ENCODE measurements at regions not wholly inside any gene's neighbourhood (a gene's known extent, or its start where the extent isn't known, plus 50 kb on each side); places are given as distances from the start of the nearest gene placed in this dataset.
"Not testable (repeated sequence)": the region's sequence is repeated elsewhere in the genome, so short reads cannot be mapped to it uniquely, and the experiment has no call there.

DNA sequence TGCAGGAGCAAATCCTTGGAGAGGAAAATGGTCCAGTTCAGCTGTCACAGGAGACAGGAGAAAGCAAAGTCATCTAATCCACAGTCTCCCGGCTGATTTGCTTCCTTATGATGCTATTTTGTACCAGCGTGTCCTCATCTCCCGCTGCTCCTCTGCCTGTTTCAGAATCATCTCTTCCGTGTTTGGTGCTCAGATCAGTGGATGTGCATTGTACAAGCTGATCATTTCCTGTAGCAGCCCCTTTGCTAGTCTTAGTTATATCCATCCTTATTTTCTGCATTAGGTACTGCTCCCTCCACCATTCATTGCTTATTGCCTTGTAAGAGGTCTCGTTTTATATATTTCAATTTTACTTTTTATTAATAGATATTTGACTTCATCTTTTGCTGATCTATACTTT is 219.9 kb upstream of the PRSS58 start:
- H3K27ac Mint-ChIP-seq; ATAC-seq (ENCODE audit: low read depth); H3K4me1 Mint-ChIP-seq; H3K4me3 Mint-ChIP-seq; DNase-seq (ENCODE audit: low spot score in 2 of 2); H3K36me3 Mint-ChIP-seq; H3K9me3 Mint-ChIP-seq: not testable (repeated sequence)
- H3K27me3 Mint-ChIP-seq = peaks cover 11% of the 10 kb centered on the region

DNA sequence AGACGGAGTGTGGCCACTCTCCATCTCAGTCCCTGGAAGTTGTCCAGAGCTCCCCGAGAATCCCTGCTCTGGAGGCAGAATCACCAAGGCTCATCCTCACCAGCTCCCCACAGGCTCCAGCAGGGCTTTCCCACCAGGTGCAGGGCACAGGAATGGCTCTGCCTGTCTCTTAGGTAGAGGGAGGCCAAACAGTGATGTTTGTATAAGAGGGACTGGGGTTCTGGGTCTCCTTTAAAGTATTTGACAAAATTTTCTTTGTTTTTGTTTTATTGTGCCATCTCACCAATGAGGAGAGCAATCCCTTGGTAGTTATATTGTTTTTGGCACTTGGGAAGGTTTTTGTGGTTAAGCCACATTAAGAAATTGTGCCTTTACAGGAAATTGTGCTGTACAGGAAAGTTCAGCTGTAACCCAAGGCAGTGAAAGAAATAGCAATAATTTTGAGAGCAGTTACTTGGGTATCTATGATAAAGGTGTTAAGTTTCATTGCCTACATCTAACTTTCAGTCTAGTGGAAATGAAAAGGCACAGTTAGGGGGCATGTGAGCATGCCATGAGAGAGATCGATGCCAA is 219.3 kb upstream of the PRSS58 start:
- H3K27me3 Mint-ChIP-seq = peaks cover 11% of the 10 kb centered on the region
- H3K4me3 Mint-ChIP-seq = no peak overlapping the region
- H3K27ac Mint-ChIP-seq = no peak overlapping the region
- H3K4me1 Mint-ChIP-seq = peaks cover 12% of the 10 kb centered on the region
- H3K36me3 Mint-ChIP-seq = no peaks in the 10 kb centered on the region
- no peaks in the 10 kb centered on the region for H3K9me3 Mint-ChIP-seq
- DNase-seq (ENCODE audit: low spot score in 2 of 2) (no peak), ATAC-seq (ENCODE audit: low read depth) (no peak)

DNA sequence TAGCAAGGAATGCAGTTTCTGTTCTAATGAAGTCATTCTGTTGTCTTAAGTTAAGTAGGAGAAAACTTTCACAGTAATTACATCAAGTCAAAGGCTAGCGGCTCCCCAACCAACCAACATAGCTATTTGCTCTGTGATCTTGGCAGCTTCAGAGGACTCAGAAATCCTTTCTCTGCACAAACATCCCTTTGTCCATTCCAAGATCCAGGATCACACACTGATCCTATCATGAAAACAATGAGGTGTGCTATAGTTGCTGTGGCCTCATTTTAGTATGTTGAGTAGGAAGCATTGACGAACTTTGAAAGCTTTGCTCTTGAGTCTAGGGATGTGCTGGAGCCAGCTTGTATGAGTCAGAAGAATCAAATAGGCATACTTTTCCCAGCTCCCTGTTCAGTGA is 218.2 kb upstream of the PRSS58 start:
- no peaks in the 10 kb centered on the region for H3K9me3 Mint-ChIP-seq
- ATAC-seq (ENCODE audit: low read depth) = no peak
- H3K4me3 Mint-ChIP-seq = no peak overlapping the region
- DNase-seq (ENCODE audit: low spot score in 2 of 2) = no peak
- H3K4me1 Mint-ChIP-seq = peaks cover 10% of the 10 kb centered on the region
- H3K27ac Mint-ChIP-seq = no peak overlapping the region
- peaks cover 11% of the 10 kb centered on the region for H3K27me3 Mint-ChIP-seq
- H3K36me3 Mint-ChIP-seq = no peaks in the 10 kb centered on the region

DNA sequence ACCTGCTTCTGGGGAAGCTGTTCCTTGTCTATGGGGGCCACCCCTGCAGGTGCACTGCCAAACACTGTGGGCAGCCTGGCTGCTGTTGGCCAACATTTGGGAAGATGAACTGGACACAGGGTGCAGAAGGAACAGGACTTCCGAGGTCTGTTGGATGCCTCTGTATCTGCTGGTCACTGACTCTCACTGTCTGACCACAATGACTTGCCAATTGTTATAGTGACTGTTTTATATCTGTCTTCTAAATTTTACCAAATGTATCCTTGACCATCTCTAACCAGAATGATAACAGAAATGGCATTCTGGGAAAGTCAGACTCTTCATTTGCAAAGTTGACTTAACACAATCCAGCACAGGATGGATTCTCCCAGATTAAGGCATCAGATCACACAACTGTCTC is 214.0 kb upstream of the PRSS58 start:
- Mint-ChIP-seq H3K9me3 (no peaks in the 10 kb centered on the region), H3K27me3 (peaks cover 23% of the 10 kb centered on the region), H3K36me3 (no peaks in the 10 kb centered on the region), H3K4me1 (peaks cover 6% of the 10 kb centered on the region), H3K4me3 (no peak overlapping the region), H3K27ac (no peak overlapping the region)
- ATAC-seq (ENCODE audit: low read depth) (no peak), DNase-seq (ENCODE audit: low spot score in 2 of 2) (no peak)

DNA sequence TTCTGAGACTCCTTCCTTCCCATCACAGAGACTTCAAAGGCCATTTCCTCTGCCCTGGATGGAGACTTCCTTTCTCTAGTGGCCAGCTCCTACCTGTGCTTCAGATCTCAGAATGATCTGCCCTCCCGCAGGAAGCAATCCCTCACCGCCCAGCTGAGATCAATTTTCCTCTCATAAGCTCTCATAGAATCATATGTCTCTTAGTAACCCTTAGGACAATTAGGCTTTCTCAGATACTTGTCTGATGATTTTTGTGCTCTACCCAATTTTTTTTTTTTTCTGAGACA is 212.6 kb upstream of the PRSS58 start:
- Mint-ChIP-seq H3K9me3 (no peaks in the 10 kb centered on the region), H3K4me1 (peaks cover 6% of the 10 kb centered on the region), H3K27ac (no peak overlapping the region), H3K27me3 (peaks cover 24% of the 10 kb centered on the region), H3K36me3 (no peaks in the 10 kb centered on the region), H3K4me3 (no peak overlapping the region)
- ATAC-seq (ENCODE audit: low read depth) (no peak), DNase-seq (ENCODE audit: low spot score in 2 of 2) (no peak)

DNA sequence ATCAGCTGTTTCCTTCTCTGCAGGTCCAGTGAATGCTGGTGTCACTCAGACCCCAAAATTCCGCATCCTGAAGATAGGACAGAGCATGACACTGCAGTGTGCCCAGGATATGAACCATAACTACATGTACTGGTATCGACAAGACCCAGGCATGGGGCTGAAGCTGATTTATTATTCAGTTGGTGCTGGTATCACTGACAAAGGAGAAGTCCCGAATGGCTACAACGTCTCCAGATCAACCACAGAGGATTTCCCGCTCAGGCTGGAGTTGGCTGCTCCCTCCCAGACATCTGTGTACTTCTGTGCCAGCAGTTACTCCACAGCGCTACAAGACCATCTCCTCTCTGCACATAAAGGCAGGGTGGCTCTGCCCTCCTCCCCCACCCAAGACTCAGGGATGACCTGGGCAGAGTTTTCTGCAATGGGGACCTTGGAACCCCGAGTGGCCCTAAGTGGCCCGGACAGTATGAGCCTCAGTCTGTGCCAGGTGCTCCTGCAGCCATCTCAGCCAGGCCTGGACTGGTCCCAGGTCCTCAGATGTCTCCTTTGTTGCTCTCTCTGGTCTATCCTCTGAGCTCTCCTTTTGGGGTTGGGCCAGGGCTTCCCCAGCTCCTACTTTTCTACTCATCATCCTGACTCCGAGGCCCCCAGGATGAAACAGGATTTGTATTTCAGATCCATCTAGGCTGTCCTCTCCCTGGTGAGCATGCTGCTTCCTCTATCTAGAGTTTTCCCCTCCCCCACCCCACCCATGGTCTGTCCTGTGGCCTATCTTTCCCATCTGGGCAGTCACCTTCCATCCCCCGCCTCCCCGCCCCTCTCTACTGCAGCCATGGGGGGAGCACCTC is 212.1 kb upstream of the PRSS58 start:
- no peak overlapping the region for H3K4me3 Mint-ChIP-seq
- DNase-seq (ENCODE audit: low spot score in 2 of 2) (no peak), ATAC-seq (ENCODE audit: low read depth) (no peak)
- no peaks in the 10 kb centered on the region for H3K9me3 Mint-ChIP-seq
- H3K4me1 Mint-ChIP-seq = peaks cover 6% of the 10 kb centered on the region
- H3K27me3 Mint-ChIP-seq = peaks cover 25% of the 10 kb centered on the region
- no peak overlapping the region for H3K27ac Mint-ChIP-seq
- no peaks in the 10 kb centered on the region for H3K36me3 Mint-ChIP-seq

DNA sequence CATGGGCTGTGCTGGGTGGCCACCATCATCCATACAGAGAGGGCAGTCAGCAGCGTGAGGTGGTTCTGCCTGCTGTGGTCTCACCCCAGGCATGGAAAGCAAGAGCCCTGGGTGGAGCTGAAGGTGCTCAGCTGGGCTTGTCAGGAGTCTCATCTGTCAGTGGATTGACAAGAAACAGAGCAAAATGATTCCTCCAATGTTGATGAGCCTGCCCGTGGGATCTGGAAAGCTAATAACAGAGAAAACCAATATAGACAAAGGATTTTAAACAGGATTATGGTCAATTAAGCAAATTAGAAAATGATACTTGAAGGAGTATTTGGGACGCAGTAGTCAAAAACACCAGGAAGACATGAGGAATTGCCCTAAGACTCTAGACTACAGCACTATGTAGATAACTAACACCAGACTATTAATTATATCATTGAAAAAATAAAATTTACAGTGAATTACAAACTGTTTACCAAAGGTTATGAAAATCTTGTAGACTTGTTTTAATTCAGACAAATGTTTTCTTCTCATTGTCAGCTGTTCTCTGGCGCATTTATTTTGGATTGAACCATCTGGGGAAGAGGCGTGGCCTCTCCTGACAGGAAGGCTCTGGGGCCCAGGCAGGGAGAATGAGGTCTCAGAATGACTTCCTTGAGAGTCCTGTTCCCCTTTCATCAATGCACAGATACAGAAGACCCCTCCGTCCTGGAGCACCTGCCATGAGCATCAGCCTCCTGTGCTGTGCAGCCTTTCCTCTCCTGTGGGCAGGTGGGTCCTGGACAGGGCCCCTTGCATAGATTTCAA is 211.2 kb upstream of the PRSS58 start:
- Mint-ChIP-seq H3K4me1 (peaks cover 6% of the 10 kb centered on the region), H3K27ac (no peak overlapping the region), H3K4me3 (no peak overlapping the region), H3K9me3 (no peaks in the 10 kb centered on the region), H3K27me3 (peaks cover 25% of the 10 kb centered on the region), H3K36me3 (no peaks in the 10 kb centered on the region)
- DNase-seq (ENCODE audit: low spot score in 2 of 2) (no peak), ATAC-seq (ENCODE audit: low read depth) (no peak)

DNA sequence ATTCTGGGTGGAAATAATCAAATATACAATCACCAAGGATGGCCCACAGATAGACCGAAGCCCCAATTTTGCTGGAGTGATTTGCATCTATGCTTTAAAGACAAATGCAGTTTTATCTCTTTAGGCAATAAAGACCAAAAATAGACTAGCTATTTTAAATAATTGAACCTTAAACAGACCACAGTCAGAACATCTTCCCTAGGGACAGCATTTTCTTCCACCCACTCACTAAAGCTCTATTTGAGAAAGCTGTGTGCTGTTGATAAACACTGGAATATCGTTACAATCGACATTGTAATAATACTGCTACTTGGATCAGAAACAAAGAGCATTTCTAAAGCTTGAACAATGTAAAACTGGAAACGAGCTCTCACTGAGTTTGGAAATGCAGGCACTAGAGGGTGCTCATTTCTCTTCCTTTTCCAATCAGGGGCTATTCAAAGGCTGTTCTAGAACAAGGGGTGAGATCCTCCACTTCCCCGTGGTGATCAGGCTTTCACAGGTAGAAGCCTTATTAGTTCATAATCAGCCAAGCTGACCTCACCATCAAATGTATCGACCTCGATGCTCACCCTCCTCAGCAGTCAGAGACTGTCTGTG is 209.3 kb upstream of the PRSS58 start:
- peaks cover 23% of the 10 kb centered on the region for H3K27me3 Mint-ChIP-seq
- not testable (repeated sequence) for H3K27ac Mint-ChIP-seq; H3K4me1 Mint-ChIP-seq; ATAC-seq (ENCODE audit: low read depth); DNase-seq (ENCODE audit: low spot score in 2 of 2); H3K9me3 Mint-ChIP-seq; H3K36me3 Mint-ChIP-seq; H3K4me3 Mint-ChIP-seq

DNA sequence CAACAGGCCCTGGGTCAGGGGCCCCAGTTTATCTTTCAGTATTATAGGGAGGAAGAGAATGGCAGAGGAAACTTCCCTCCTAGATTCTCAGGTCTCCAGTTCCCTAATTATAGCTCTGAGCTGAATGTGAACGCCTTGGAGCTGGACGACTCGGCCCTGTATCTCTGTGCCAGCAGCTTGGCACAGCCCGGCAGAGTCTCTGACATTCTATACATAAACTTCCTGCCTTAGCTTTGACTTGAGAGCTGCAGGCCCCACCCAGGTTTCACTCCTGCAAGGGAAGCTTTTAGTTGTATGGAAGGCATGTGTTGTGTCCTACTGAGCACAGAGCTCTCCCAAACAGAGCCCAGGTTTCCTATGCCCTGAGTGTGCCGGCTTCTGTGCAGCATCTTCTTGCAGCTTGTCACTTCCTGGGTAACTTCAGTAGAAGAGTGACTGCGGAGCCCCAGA is 205.6 kb upstream of the PRSS58 start:
- Mint-ChIP-seq H3K4me3 (no peak overlapping the region), H3K27me3 (peaks cover 24% of the 10 kb centered on the region), H3K9me3 (no peaks in the 10 kb centered on the region), H3K27ac (no peak overlapping the region), H3K4me1 (peaks cover 2% of the 10 kb centered on the region), H3K36me3 (no peaks in the 10 kb centered on the region)
- DNase-seq (ENCODE audit: low spot score in 2 of 2) = no peak
- no peak for ATAC-seq (ENCODE audit: low read depth)

DNA sequence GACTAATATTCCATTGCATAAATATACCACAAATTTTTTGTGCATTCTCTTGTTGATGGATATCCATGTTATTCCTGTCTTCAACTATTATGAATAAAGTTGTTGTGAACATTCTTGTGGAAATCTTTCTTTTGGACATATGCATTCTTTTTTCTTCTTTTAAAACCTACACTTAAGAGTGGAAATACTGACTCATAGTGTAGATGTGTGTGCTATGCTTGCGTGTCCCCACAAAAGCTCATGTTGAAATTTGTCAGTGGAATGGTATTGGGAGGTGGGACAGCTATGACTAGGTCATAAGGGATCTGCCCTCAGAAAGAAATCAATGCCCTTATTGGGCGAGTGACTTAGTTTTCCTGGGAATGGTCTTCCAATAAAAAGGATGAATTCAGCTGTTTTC is 203.6 kb upstream of the PRSS58 start:
- no peaks in the 10 kb centered on the region for H3K36me3 Mint-ChIP-seq
- peaks cover 26% of the 10 kb centered on the region for H3K27me3 Mint-ChIP-seq
- H3K4me3 Mint-ChIP-seq = no peak overlapping the region
- ATAC-seq (ENCODE audit: low read depth) (no peak), DNase-seq (ENCODE audit: low spot score in 2 of 2) (no peak)
- peaks cover 2% of the 10 kb centered on the region for H3K4me1 Mint-ChIP-seq
- no peak overlapping the region for H3K27ac Mint-ChIP-seq
- H3K9me3 Mint-ChIP-seq = no peaks in the 10 kb centered on the region

DNA sequence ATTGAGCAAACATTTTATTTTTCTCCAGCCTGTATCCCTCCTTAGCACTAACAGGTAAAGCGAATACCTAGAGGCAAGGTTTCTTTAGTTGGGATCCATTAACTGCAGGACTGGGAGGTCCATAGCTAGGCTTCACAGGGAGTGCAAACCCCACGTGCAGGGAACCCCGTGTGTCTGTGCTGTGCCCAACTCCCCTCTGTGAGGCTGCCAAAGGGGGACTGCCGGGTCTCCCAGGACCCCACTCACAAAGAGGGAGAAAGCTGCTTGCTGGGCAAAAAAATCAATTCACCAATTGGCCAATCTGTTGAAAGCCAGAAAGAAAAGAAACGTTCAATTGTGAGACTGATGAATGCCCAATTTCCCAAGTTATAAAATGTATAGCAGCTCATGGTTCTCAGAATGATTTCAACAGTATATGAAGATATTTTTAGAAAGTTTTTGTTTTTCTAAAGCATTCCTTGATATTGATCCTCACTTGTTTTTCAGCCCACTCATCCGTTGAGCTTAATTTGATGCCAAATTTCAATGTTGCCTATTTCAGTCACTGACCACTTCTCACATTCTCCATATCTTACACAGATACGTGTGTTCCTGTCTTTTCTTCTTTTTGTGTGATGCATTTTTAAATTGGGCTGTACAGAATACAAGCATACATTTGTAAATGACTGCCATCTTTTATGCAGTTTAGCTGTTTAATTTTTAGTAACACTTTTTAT is 202.7 kb upstream of the PRSS58 start:
- H3K36me3 Mint-ChIP-seq = no peaks in the 10 kb centered on the region
- no peaks in the 10 kb centered on the region for H3K9me3 Mint-ChIP-seq
- DNase-seq (ENCODE audit: low spot score in 2 of 2) (no peak), ATAC-seq (ENCODE audit: low read depth) (no peak)
- peaks cover 24% of the 10 kb centered on the region for H3K27me3 Mint-ChIP-seq
- no peak overlapping the region for H3K4me3 Mint-ChIP-seq
- no peak overlapping the region for H3K27ac Mint-ChIP-seq
- H3K4me1 Mint-ChIP-seq = peaks cover 2% of the 10 kb centered on the region

DNA sequence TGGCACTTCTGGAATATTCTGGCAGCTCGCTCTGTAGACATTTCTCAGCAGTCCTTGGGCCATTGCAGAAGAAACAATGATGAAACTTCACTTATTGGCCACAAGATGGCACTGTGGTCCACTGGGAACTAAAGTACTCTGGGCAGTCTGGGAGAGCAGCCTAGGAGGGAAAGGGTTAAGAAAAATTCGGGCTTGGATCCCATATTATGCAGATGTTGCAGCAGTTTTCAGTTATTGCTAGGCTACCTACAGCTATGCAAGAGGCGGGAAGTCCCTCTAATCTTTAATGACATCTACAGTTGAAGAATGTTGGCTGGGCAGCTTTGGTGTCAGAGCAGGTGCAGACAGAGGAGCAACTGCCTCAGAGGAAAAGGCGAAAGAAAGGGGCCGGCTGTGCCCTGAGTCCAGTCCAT is 201.7 kb upstream of the PRSS58 start:
- H3K36me3 Mint-ChIP-seq = no peaks in the 10 kb centered on the region
- DNase-seq (ENCODE audit: low spot score in 2 of 2) = no peak
- H3K27ac Mint-ChIP-seq = no peak overlapping the region
- ATAC-seq (ENCODE audit: low read depth) = peak; percentile 42
- H3K4me1 Mint-ChIP-seq = peaks cover 2% of the 10 kb centered on the region
- no peak overlapping the region for H3K4me3 Mint-ChIP-seq
- H3K27me3 Mint-ChIP-seq = peaks cover 24% of the 10 kb centered on the region
- H3K9me3 Mint-ChIP-seq = no peaks in the 10 kb centered on the region

DNA sequence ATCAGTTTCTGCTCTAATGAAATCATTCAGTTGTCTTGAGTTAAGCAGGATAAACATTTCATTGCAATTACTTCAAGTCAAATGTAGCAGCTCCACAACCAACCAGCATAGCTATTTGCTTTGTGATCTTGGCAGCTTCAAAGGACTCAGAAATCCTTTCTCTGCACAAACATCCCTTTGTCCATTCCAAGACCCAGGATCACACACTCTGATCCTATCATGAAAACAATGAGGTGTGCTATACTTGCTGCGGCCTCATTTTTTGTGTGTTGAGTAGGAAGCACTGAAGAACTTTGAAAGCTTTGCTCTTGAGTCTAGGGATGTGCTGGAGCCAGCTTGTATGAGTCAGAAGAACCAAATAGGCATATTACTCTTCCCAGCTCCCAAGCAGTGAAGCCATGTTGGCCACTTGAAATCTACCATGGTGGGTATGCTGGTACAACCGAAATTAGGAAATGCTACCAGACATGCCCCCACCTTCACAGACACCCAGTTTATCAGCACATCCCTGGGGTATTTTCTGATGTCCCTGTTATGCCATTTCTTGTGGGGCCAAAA is 199.4 kb upstream of the PRSS58 start:
- H3K9me3 Mint-ChIP-seq = no peaks in the 10 kb centered on the region
- H3K36me3 Mint-ChIP-seq = no peaks in the 10 kb centered on the region
- ATAC-seq (ENCODE audit: low read depth) (no peak), DNase-seq (ENCODE audit: low spot score in 2 of 2) (no peak)
- H3K4me3 Mint-ChIP-seq = no peak overlapping the region
- peaks cover 27% of the 10 kb centered on the region for H3K27me3 Mint-ChIP-seq
- peaks cover 2% of the 10 kb centered on the region for H3K4me1 Mint-ChIP-seq
- no peak overlapping the region for H3K27ac Mint-ChIP-seq

All from memory B cell (primary cell).